H1 (cell line): ENCODE measurements at regions not wholly inside any gene's neighbourhood (a gene's known extent, or its start where the extent isn't known, plus 50 kb on each side); places are given as distances from the start of the nearest gene placed in this dataset.

ENCODE experiments used
- BRCA1 ChIP-seq: IDR thresholded peaks from 2 replicates; pipeline ENCODE4 v1.6.1; 2012; ENCODE audit warnings: low read depth, low read length, improper control_type of control experiment
- CBX5 ChIP-seq: fragments of 300-800, 300-1000 bp; sonication (generic); IDR thresholded peaks from 2 replicates; pipeline ENCODE4 v1.7.1; 2016; ENCODE audit warnings: antibody characterized with exemption, low read length, low read depth
- CTBP2 ChIP-seq: IDR thresholded peaks from 2 replicates; pipeline ENCODE4 v1.7.0; 2011; ENCODE audit warnings: borderline replicate concordance, mild to moderate bottlenecking, moderate library complexity, mixed read lengths, low read length; ENCODE audit not compliant: insufficient read depth, insufficient read length

- TF ChIP-seq BRCA1 (no peak), CTBP2 (no peak), CBX5 (no peak)
These were observed 409.4 kb downstream of the METTL15 start (continued) for GRCh38 chr11:28517621-28518020.
